HCT116 (cell line): ENCODE measurements at regions not wholly inside any gene's neighbourhood (a gene's known extent, or its start where the extent isn't known, plus 50 kb on each side); places are given as distances from the start of the nearest gene placed in this dataset.

ENCODE experiments used
- ATAC-seq: fragments of 200-7000 bp; cut with Tn5 transposase; 2 replicates; pipeline ENCODE4 v1.9.1; 2020; ENCODE audit warnings: mild to moderate bottlenecking, moderate library complexity
- BruUV-seq: library from RNA; stranded (reverse); fragments of 400-500 nt; replicated peaks from 2 replicates; lab custom pipeline; 2021; lab: Mats Ljungman, UMichigan
- CTCF ChIA-PET: fragments of 300-600 bp; sonication (Branson Sonifier 250); formaldehyde crosslinking; loops from one replicate; lab custom pipeline; 2021; ENCODE audit warnings: antibody characterized with exemption; lab: Charles Lee
- POLR2A ChIA-PET: fragments of 300-600, 350-600 bp; sonication (Branson Sonifier 250); formaldehyde crosslinking; loops from one replicate; lab custom pipeline; 2021; ENCODE audit warnings: antibody characterized with exemption; lab: Charles Lee
- RAD21 ChIA-PET, 2 experiments: fragments of 300-600 bp; sonication (Branson Sonifier 250); formaldehyde crosslinking; loops; one replicate each; lab custom pipeline; 2023; ENCODE audit warnings: low total read pairs in 2 of 2; ENCODE audit not compliant: uncharacterized antibody in 2 of 2, unreplicated experiment in 2 of 2, low non-redundant PET in 1 of 2; lab: Charles Lee
- DNase-seq: peaks from one replicate; pipeline ENCODE4 v3.0.0-alpha.2; 2010; ENCODE audit warnings: low read depth, low spot score
- H2AFZ ChIP-seq: fragments of 200-600 bp; shearing (Covaris generic), sonication (generic); 2 replicates; pipeline ENCODE4 v1.6.1; 2017; ENCODE audit warnings: low read depth, mixed run types, mixed read lengths, antibody characterized with exemption, low read length; ENCODE audit not compliant: poor library complexity, severe bottlenecking
- H3K27ac ChIP-seq: 2 replicates; pipeline ENCODE4 v1.5.1; 2012; ENCODE audit warnings: low read depth, low read length
- H3K27me3 ChIP-seq: fragments of 200-600 bp; sonication (generic); 2 replicates; pipeline ENCODE4 v1.6.1; 2016; ENCODE audit warnings: mixed run types, low read length, mixed read lengths; ENCODE audit not compliant: insufficient read depth
- H3K36me3 ChIP-seq, 2 experiments: fragments of 200-500 bp in 1 of 2; fragments of 200-600 bp in 1 of 2; sonication (Bioruptor generic) in 1 of 2; sonication (generic) in 1 of 2; 2 replicates each; pipeline versions ENCODE4 v1.5.1 to v1.6.1; 2014 to 2016; ENCODE audit warnings: low read length in 2 of 2, inconsistent platforms in 1 of 2, mixed read lengths in 1 of 2, mixed run types in 1 of 2; ENCODE audit not compliant: insufficient read depth in 2 of 2, control insufficient read depth in 1 of 2
- H3K4me1 ChIP-seq, 2 experiments: fragments of 200-600 bp in 1 of 2; sonication (generic) in 1 of 2; 2 replicates each; pipeline versions ENCODE4 v1.5.1 to v1.6.1; 2012 to 2017; ENCODE audit warnings: low read length in 2 of 2, inconsistent platforms in 1 of 2, mild to moderate bottlenecking in 1 of 2, mixed read lengths in 1 of 2, mixed run types in 1 of 2, moderate library complexity in 1 of 2; ENCODE audit not compliant: insufficient read depth in 2 of 2, control insufficient read depth in 1 of 2
- H3K4me2 ChIP-seq: fragments of 200-600 bp; sonication (generic); 2 replicates; pipeline ENCODE4 v1.6.1; 2017; ENCODE audit warnings: mixed run types, low read length, mixed read lengths
- H3K4me3 ChIP-seq, 2 experiments: fragments of 200-600 bp in 1 of 2; sonication (generic) in 1 of 2; replicated peaks in 1 of 2; 2 replicates each; pipeline ENCODE4 v1.5.1; 2011 to 2016; ENCODE audit warnings: low read length in 2 of 2, control low read depth in 1 of 2, low read depth in 1 of 2, mild to moderate bottlenecking in 1 of 2, mixed read lengths in 1 of 2, mixed run types in 1 of 2
- H3K79me2 ChIP-seq: fragments of 200-600 bp; sonication (generic); 2 replicates; pipeline ENCODE4 v1.6.1; 2017; ENCODE audit warnings: mild to moderate bottlenecking, mixed run types, low read length, moderate library complexity, mixed read lengths; ENCODE audit not compliant: insufficient read depth
- H3K9ac ChIP-seq: fragments of 200-600 bp; sonication (generic); 2 replicates; pipeline ENCODE4 v1.6.1; 2016; ENCODE audit warnings: low read length, mixed read lengths
- H3K9me2 ChIP-seq: fragments of 200-600 bp; sonication (generic), shearing (Covaris generic); 2 replicates; pipeline ENCODE4 v1.6.1; 2017; ENCODE audit warnings: mixed run types, mild to moderate bottlenecking, moderate library complexity; ENCODE audit not compliant: insufficient read depth
- H3K9me3 ChIP-seq, 2 experiments: fragments of 200-500 bp in 1 of 2; fragments of 200-600 bp in 1 of 2; sonication (Bioruptor generic) in 1 of 2; sonication (generic) in 1 of 2; 2 replicates each; pipeline ENCODE4 v1.6.1; 2014 to 2017; ENCODE audit warnings: low read length in 2 of 2, mixed read lengths in 2 of 2, inconsistent platforms in 1 of 2, low read depth in 1 of 2, mild to moderate bottlenecking in 1 of 2, mixed run types in 1 of 2, moderate library complexity in 1 of 2; ENCODE audit not compliant: control insufficient read depth in 1 of 2, insufficient read depth in 1 of 2
- H4K20me1 ChIP-seq: fragments of 200-600 bp; sonication (generic), shearing (Covaris generic); 2 replicates; pipeline ENCODE4 v1.6.1; 2017; ENCODE audit warnings: mixed run types, mild to moderate bottlenecking, moderate library complexity; ENCODE audit not compliant: insufficient read depth
- CBX3 ChIP-seq: IDR thresholded peaks from 2 replicates; pipeline ENCODE4 v1.6.1; 2012; ENCODE audit warnings: low read depth
- CEBPB ChIP-seq: IDR thresholded peaks from 2 replicates; pipeline ENCODE4 v1.6.1; 2012; ENCODE audit warnings: low read depth
- EZH2 ChIP-seq: fragments of 200-600 bp; sonication (generic); IDR thresholded peaks from 2 replicates; pipeline ENCODE4 v1.6.1; 2017; ENCODE audit warnings: antibody characterized with exemption, mixed run types
- POLR2A ChIP-seq: IDR thresholded peaks from 2 replicates; pipeline ENCODE4 v1.7.0; 2011; ENCODE audit warnings: borderline replicate concordance; ENCODE audit not compliant: insufficient read depth, insufficient read length; ENCODE audit errors: extremely low read depth
- ZNF274 ChIP-seq: fragments of 200-500 bp; sonication (Bioruptor generic); IDR thresholded peaks from 2 replicates; pipeline ENCODE4 v1.6.1; 2014; ENCODE audit warnings: mild to moderate bottlenecking, low read depth, low read length, inconsistent platforms
- intact Hi-C: fragments of 100-400 bp; cut with micrococcal nuclease; formaldehyde crosslinking; loops from 2 replicates; pipeline ENCODE4 v1.10.0; 2022
- TF ChIP-seq, protein P1 (sequence below), 3 experiments: fragments of 200-600 bp in 1 of 3; sonication (generic) in 1 of 3; IDR thresholded peaks in 2 of 3; conservative IDR thresholded peaks in 1 of 3; 2 replicates each; pipeline ENCODE4 v1.5.1; 2012 to 2017; ENCODE audit warnings: low read depth in 2 of 3, low read length in 2 of 3, antibody characterized with exemption in 1 of 3, borderline replicate concordance in 1 of 3, control low read depth in 1 of 3, mild to moderate bottlenecking in 1 of 3, mixed read lengths in 1 of 3, mixed run types in 1 of 3, moderate library complexity in 1 of 3; ENCODE audit not compliant: insufficient read depth in 1 of 3
- TF ChIP-seq, protein P2 (sequence below): IDR thresholded peaks from 2 replicates; pipeline ENCODE4 v1.6.1; 2012
- TF ChIP-seq, protein P3 (sequence below): IDR thresholded peaks from 2 replicates; pipeline ENCODE4 v1.6.1; 2012; ENCODE audit warnings: low read depth
- TF ChIP-seq, protein P4 (sequence below): IDR thresholded peaks from 2 replicates; pipeline ENCODE4 v1.6.1; 2011; ENCODE audit warnings: mild to moderate bottlenecking, low read length, moderate library complexity; ENCODE audit not compliant: insufficient replicate concordance; ENCODE audit errors: extremely low read depth
- TF ChIP-seq, protein P5 (sequence below): IDR thresholded peaks from 2 replicates; pipeline ENCODE4 v1.6.1; 2012

DNA sequence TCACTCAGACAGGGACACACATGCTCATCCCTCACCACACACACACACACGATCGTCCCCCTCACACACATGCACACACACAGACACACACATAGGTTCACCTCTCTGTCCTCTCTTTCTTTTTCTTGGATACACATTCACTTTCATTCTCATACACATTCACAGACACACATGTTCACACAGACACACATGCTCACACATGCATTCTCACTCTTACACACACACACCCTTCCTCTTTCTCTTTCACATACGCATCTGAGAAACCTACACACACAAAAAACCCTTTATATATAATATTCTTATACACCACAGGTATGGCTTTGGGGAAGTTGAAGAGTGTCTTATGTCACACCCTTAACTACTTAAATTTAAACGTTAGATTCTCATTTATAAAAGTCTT lies 248.6 kb upstream of the RUNX1 start:
- Histone ChIP-seq H3K27me3 (no peaks in the 10 kb centered on the region), H3K4me1 (peaks cover 22 to 27% of the 10 kb centered on the region in 2 experiments), H3K36me3 (no peaks in the 10 kb centered on the region), H4K20me1 (no peaks in the 10 kb centered on the region), H3K27ac (no peak overlapping the region), H3K79me2 (no peaks in the 10 kb centered on the region), H2AFZ (no peak overlapping the region), H3K9me2 (no peaks in the 10 kb centered on the region), H3K4me3 (no peak overlapping the region), H3K4me2 (no peak overlapping the region), H3K9ac (no peak overlapping the region), H3K9me3 (no peaks in the 10 kb centered on the region)
- BruUV-seq: no TSS peak
- ChIA-PET RAD21 (no interaction called here), CTCF (no interaction called here), POLR2A (no interaction called here)
- no peak for DNase-seq
- no peak for ATAC-seq
- TF ChIP-seq ZNF274: no peak
- TF ChIP-seq, protein P1, sequence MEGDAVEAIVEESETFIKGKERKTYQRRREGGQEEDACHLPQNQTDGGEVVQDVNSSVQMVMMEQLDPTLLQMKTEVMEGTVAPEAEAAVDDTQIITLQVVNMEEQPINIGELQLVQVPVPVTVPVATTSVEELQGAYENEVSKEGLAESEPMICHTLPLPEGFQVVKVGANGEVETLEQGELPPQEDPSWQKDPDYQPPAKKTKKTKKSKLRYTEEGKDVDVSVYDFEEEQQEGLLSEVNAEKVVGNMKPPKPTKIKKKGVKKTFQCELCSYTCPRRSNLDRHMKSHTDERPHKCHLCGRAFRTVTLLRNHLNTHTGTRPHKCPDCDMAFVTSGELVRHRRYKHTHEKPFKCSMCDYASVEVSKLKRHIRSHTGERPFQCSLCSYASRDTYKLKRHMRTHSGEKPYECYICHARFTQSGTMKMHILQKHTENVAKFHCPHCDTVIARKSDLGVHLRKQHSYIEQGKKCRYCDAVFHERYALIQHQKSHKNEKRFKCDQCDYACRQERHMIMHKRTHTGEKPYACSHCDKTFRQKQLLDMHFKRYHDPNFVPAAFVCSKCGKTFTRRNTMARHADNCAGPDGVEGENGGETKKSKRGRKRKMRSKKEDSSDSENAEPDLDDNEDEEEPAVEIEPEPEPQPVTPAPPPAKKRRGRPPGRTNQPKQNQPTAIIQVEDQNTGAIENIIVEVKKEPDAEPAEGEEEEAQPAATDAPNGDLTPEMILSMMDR (IDR thresholded peaks at IDR 0.05 in 2 of 3, conservative IDR thresholded peaks at IDR 0.05 in 1 of 3; ENCODE audit: borderline replicate concordance in 1 of 3, insufficient read depth in 1 of 3, low read depth in 2 of 3, low read length in 2 of 3): no peak
- TF ChIP-seq, protein P2, sequence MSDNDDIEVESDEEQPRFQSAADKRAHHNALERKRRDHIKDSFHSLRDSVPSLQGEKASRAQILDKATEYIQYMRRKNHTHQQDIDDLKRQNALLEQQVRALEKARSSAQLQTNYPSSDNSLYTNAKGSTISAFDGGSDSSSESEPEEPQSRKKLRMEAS: no peak
- no peak for TF ChIP-seq CEBPB
- TF ChIP-seq, protein P3, sequence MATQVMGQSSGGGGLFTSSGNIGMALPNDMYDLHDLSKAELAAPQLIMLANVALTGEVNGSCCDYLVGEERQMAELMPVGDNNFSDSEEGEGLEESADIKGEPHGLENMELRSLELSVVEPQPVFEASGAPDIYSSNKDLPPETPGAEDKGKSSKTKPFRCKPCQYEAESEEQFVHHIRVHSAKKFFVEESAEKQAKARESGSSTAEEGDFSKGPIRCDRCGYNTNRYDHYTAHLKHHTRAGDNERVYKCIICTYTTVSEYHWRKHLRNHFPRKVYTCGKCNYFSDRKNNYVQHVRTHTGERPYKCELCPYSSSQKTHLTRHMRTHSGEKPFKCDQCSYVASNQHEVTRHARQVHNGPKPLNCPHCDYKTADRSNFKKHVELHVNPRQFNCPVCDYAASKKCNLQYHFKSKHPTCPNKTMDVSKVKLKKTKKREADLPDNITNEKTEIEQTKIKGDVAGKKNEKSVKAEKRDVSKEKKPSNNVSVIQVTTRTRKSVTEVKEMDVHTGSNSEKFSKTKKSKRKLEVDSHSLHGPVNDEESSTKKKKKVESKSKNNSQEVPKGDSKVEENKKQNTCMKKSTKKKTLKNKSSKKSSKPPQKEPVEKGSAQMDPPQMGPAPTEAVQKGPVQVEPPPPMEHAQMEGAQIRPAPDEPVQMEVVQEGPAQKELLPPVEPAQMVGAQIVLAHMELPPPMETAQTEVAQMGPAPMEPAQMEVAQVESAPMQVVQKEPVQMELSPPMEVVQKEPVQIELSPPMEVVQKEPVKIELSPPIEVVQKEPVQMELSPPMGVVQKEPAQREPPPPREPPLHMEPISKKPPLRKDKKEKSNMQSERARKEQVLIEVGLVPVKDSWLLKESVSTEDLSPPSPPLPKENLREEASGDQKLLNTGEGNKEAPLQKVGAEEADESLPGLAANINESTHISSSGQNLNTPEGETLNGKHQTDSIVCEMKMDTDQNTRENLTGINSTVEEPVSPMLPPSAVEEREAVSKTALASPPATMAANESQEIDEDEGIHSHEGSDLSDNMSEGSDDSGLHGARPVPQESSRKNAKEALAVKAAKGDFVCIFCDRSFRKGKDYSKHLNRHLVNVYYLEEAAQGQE: no peak
- TF ChIP-seq, protein P4, sequence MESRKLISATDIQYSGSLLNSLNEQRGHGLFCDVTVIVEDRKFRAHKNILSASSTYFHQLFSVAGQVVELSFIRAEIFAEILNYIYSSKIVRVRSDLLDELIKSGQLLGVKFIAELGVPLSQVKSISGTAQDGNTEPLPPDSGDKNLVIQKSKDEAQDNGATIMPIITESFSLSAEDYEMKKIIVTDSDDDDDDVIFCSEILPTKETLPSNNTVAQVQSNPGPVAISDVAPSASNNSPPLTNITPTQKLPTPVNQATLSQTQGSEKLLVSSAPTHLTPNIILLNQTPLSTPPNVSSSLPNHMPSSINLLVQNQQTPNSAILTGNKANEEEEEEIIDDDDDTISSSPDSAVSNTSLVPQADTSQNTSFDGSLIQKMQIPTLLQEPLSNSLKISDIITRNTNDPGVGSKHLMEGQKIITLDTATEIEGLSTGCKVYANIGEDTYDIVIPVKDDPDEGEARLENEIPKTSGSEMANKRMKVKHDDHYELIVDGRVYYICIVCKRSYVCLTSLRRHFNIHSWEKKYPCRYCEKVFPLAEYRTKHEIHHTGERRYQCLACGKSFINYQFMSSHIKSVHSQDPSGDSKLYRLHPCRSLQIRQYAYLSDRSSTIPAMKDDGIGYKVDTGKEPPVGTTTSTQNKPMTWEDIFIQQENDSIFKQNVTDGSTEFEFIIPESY: no peak
- TF ChIP-seq, protein P5, sequence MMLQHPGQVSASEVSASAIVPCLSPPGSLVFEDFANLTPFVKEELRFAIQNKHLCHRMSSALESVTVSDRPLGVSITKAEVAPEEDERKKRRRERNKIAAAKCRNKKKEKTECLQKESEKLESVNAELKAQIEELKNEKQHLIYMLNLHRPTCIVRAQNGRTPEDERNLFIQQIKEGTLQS: no peak
- TF ChIP-seq POLR2A: no peak
- no peak for TF ChIP-seq EZH2
- no peak for TF ChIP-seq CBX3
- intact Hi-C loops: no loop called here
